MCF 10A (cell line): ENCODE measurements at regions not wholly inside any gene's neighbourhood (a gene's known extent, or its start where the extent isn't known, plus 50 kb on each side); places are given as distances from the start of the nearest gene placed in this dataset.

Experiments used
- BruUV-seq: library from RNA; stranded (reverse); fragments of 400-500 nt; replicated peaks from 2 replicates; lab custom pipeline; 2021; lab: Mats Ljungman, UMichigan
- CTCF ChIA-PET: fragments of 300-600 bp; sonication (Branson Sonifier 250); formaldehyde crosslinking; extraction: SDS; loops from one replicate; lab custom pipeline; 2021; ENCODE audit warnings: antibody characterized with exemption, inconsistent platforms; lab: Yijun Ruan, JAX
- POLR2A ChIA-PET: fragments of 300-600, 350-650 bp; sonication (Branson Sonifier 250); formaldehyde crosslinking; extraction: SDS; loops from one replicate; lab custom pipeline; 2020; ENCODE audit warnings: antibody characterized with exemption, inconsistent platforms; lab: Yijun Ruan, JAX
- DNase-seq: peaks from one replicate; pipeline ENCODE4 v3.0.0-alpha.2; 2018; ENCODE audit not compliant: unreplicated experiment
- H3K27ac Mint-ChIP-seq: one replicate; pipeline ENCODE4 v1.8.0; 2022; ENCODE audit warnings: mild to moderate bottlenecking, low read depth, mixed read lengths; ENCODE audit not compliant: unreplicated experiment
- H3K27me3 Mint-ChIP-seq: one replicate; pipeline ENCODE4 v1.8.0; 2022; ENCODE audit warnings: mixed read lengths; ENCODE audit not compliant: insufficient read depth, unreplicated experiment
- H3K36me3 Mint-ChIP-seq: one replicate; pipeline ENCODE4 v1.8.0; 2022; ENCODE audit warnings: mild to moderate bottlenecking, moderate library complexity, mixed read lengths; ENCODE audit not compliant: insufficient read depth, unreplicated experiment
- H3K4me1 Mint-ChIP-seq: one replicate; pipeline ENCODE4 v1.8.0; 2022; ENCODE audit warnings: mixed read lengths; ENCODE audit not compliant: insufficient read depth, unreplicated experiment
- H3K4me3 Mint-ChIP-seq: one replicate; pipeline ENCODE4 v1.8.0; 2022; ENCODE audit warnings: mild to moderate bottlenecking, moderate library complexity, mixed read lengths; ENCODE audit not compliant: unreplicated experiment
- H3K9me3 Mint-ChIP-seq: one replicate; pipeline ENCODE4 v1.8.0; 2022; ENCODE audit warnings: mixed read lengths; ENCODE audit not compliant: unreplicated experiment
- CTCF ChIP-seq: fragments of 200-600 bp; IDR thresholded peaks from one replicate; pipeline ENCODE4 v1.8.0; 2022; ENCODE audit warnings: antibody characterized with exemption, mild to moderate bottlenecking; ENCODE audit not compliant: unreplicated experiment
- intact Hi-C: fragments of 100-400 bp; cut with micrococcal nuclease; formaldehyde crosslinking; loops from 2 replicates; pipeline ENCODE4 v1.14.1; 2022

GRCh38 chr3:74850381-74850780 is 235.9 kb upstream of the CNTN3 start:
- ChIA-PET POLR2A (no interaction called here), CTCF (no interaction called here)
- Mint-ChIP-seq H3K4me1 (no peaks in the 10 kb centered on the region), H3K27me3 (no peaks in the 10 kb centered on the region), H3K36me3 (peaks cover 5% of the 10 kb centered on the region), H3K27ac (no peak overlapping the region), H3K4me3 (no peak overlapping the region), H3K9me3 (peaks cover 20% of the 10 kb centered on the region)
- no TSS peak for BruUV-seq
- intact Hi-C loops, result no loop called here
- no peak for DNase-seq
- TF ChIP-seq CTCF, result no peak

DNA sequence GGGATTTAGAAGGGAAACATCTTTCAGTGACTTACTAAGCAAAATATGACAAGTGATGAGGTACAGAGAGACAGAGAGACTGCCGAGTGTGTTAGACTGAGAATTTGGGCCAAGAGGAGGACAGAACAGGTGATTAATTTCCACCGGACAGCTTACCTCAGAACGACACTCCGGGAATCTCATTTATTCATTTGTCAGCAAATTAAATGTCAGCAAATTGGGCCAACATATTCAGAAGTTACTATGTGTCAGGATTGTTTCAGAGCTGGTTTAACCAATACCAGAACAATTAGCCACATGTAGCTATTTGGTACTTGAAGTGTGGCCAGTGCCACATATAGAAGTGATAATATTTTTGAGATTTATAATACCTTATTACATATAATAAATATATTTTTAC is 232.6 kb upstream of the CNTN3 start:
- no peak for TF ChIP-seq CTCF
- intact Hi-C loops, result no loop called here
- no TSS peak for BruUV-seq
- ChIA-PET CTCF (no interaction called here), POLR2A (no interaction called here)
- no peak overlapping the region for H3K4me3 Mint-ChIP-seq
- H3K27ac Mint-ChIP-seq, result no peak overlapping the region
- H3K4me1 Mint-ChIP-seq, result no peaks in the 10 kb centered on the region
- H3K36me3 Mint-ChIP-seq, result peaks cover 7% of the 10 kb centered on the region
- H3K27me3 Mint-ChIP-seq, result no peaks in the 10 kb centered on the region
- peaks cover 25% of the 10 kb centered on the region for H3K9me3 Mint-ChIP-seq
- no peak for DNase-seq

- CTCF ChIA-PET, result interaction anchor here (0.5 kb wide), 1 partner anchor 832 kb away, joined by 3 read pairs; no protein-coding TSS in a partner anchor
- no TSS peak for BruUV-seq
- peaks cover 17% of the 10 kb centered on the region for H3K9me3 Mint-ChIP-seq
- peaks cover 7% of the 10 kb centered on the region for H3K36me3 Mint-ChIP-seq
- no peak overlapping the region for H3K27ac Mint-ChIP-seq
- POLR2A ChIA-PET, result no interaction called here
- no peak for TF ChIP-seq CTCF
- H3K4me3 Mint-ChIP-seq, result no peak overlapping the region
- intact Hi-C loops, result no loop called here
- H3K4me1 Mint-ChIP-seq, result no peaks in the 10 kb centered on the region
- no peaks in the 10 kb centered on the region for H3K27me3 Mint-ChIP-seq
- DNase-seq, result no peak
Observed at GRCh38 chr3:74845081-74845480, 230.6 kb upstream of the CNTN3 start.

DNA sequence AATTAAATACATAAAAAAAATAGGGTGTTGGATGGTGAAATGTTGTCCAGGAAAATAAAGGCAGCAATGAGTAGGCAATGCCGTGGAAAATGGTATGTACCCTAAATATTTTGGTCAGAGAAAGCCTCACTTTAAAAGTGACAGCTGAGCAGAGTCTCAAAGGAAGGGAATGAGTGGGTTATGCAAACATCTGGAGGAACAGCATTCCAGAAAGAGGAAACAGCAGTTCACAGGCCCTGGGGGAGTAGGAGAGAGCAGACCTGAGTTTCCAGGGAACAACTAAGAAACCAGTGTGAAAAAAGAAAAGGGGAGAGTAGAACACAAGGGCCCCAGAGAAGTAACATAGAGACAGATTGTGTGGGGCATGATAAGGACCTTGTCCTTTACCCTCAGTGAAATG is 230.0 kb upstream of the CNTN3 start:
- H3K27me3 Mint-ChIP-seq, result no peaks in the 10 kb centered on the region
- ChIA-PET POLR2A (no interaction called here), CTCF (no interaction called here)
- no peak for DNase-seq
- BruUV-seq, result no TSS peak
- peaks cover 16% of the 10 kb centered on the region for H3K9me3 Mint-ChIP-seq
- H3K4me3 Mint-ChIP-seq, result no peak overlapping the region
- H3K36me3 Mint-ChIP-seq, result peaks cover 7% of the 10 kb centered on the region
- H3K4me1 Mint-ChIP-seq, result no peaks in the 10 kb centered on the region
- H3K27ac Mint-ChIP-seq, result no peak overlapping the region
- TF ChIP-seq CTCF, result no peak
- intact Hi-C loops, result no loop called here
